Uterus (tissue), 2 donors: ENCODE measurements at regions not wholly inside any gene's neighbourhood (a gene's known extent, or its start where the extent isn't known, plus 50 kb on each side); places are given as distances from the start of the nearest gene placed in this dataset.

ENCODE experiments used
- CTCF ChIP-seq, 4 experiments: fragments of 200-600 bp in 2 of 4; fragments of 450-650 bp in 2 of 4; sonication (generic) in 2 of 4; IDR thresholded peaks; one replicate each; pipeline ENCODE4 v1.5.1; 2016 to 2019; ENCODE audit warnings: antibody characterized with exemption in 4 of 4, mild to moderate bottlenecking in 2 of 4, moderate library complexity in 1 of 4
- POLR2A ChIP-seq, 2 donors: fragments of 450-650 bp; IDR thresholded peaks; one replicate each; pipeline ENCODE4 v1.6.1; 2016; ENCODE audit warnings: antibody characterized with exemption in 2 of 2, mild to moderate bottlenecking in 1 of 2, moderate library complexity in 1 of 2

- TF ChIP-seq CTCF (IDR thresholded peaks at IDR 0.05), result no peak
- no peak for TF ChIP-seq POLR2A (IDR thresholded peaks at IDR 0.05)
Observed at GRCh38 chr12:107495604-107496003, 190.0 kb upstream of the PWP1 start.
